ENCODE measurements at regions not wholly inside any gene's neighbourhood (a gene's known extent, or its start where the extent isn't known, plus 50 kb on each side); places are given as distances from the start of the nearest gene placed in this dataset.
A peak's percentile ranks its signal among the peaks of the same experiment; 100 is the strongest.

- Mint-ChIP-seq H3K27me3 (ENCODE audit: low read depth) (no peaks in the 10 kb centered on the region), H3K27ac (no peak overlapping the region), H3K9me3 (no peaks in the 10 kb centered on the region), H3K4me1 (no peaks in the 10 kb centered on the region), H3K36me3 (ENCODE audit: low read depth) (no peaks in the 10 kb centered on the region), H3K4me3 (no peak overlapping the region)
- no peak for TF ChIP-seq CTCF (IDR thresholded peaks at IDR 0.05; ENCODE audit: unreplicated experiment in 3 of 3)
Observed at GRCh38 chr1:199264283-199264682, 625.4 kb downstream of the PTPRC start.

- TF ChIP-seq CTCF (IDR thresholded peaks at IDR 0.05; ENCODE audit: unreplicated experiment in 3 of 3): no peak
- Mint-ChIP-seq H3K27ac (no peak overlapping the region), H3K9me3 (no peaks in the 10 kb centered on the region), H3K36me3 (ENCODE audit: low read depth) (no peaks in the 10 kb centered on the region), H3K4me1 (no peaks in the 10 kb centered on the region), H3K27me3 (ENCODE audit: low read depth) (peaks cover under 1% of the 10 kb centered on the region), H3K4me3 (no peak overlapping the region)
Observed at GRCh38 chr1:199264911-199265310, 626.1 kb downstream of the PTPRC start.

GRCh38 chr1:199265319-199265718, 626.5 kb downstream of the PTPRC start:
- no peak for TF ChIP-seq CTCF (IDR thresholded peaks at IDR 0.05; ENCODE audit: unreplicated experiment in 3 of 3)
- Mint-ChIP-seq H3K4me1 (no peaks in the 10 kb centered on the region), H3K4me3 (no peak overlapping the region), H3K36me3 (ENCODE audit: low read depth) (no peaks in the 10 kb centered on the region), H3K9me3 (no peaks in the 10 kb centered on the region), H3K27me3 (ENCODE audit: low read depth) (peaks cover 5% of the 10 kb centered on the region), H3K27ac (no peak overlapping the region)

GRCh38 chr1:199269241-199269640, 630.4 kb downstream of the PTPRC start:
- H3K27ac Mint-ChIP-seq: no peak overlapping the region
- peaks cover 21% of the 10 kb centered on the region for H3K4me1 Mint-ChIP-seq
- no peaks in the 10 kb centered on the region for H3K36me3 Mint-ChIP-seq (ENCODE audit: low read depth)
- H3K27me3 Mint-ChIP-seq (ENCODE audit: low read depth): peaks cover 7% of the 10 kb centered on the region
- H3K4me3 Mint-ChIP-seq: no peak overlapping the region
- no peaks in the 10 kb centered on the region for H3K9me3 Mint-ChIP-seq
- TF ChIP-seq CTCF (IDR thresholded peaks at IDR 0.05; ENCODE audit: unreplicated experiment in 3 of 3): no peak

- no peak for TF ChIP-seq CTCF (IDR thresholded peaks at IDR 0.05; ENCODE audit: unreplicated experiment in 3 of 3)
- H3K27ac Mint-ChIP-seq: peak overlapping the region in 2 of 3 experiments; percentile 32 to 43
- peaks cover 3% of the 10 kb centered on the region for H3K9me3 Mint-ChIP-seq
- peaks cover 7% of the 10 kb centered on the region for H3K27me3 Mint-ChIP-seq (ENCODE audit: low read depth)
- H3K36me3 Mint-ChIP-seq (ENCODE audit: low read depth): no peaks in the 10 kb centered on the region
- no peak overlapping the region for H3K4me3 Mint-ChIP-seq
- peaks cover 21% of the 10 kb centered on the region for H3K4me1 Mint-ChIP-seq
Observed at GRCh38 chr1:199272139-199272544, 633.3 kb downstream of the PTPRC start.

GRCh38 chr1:199272628-199273086, 633.8 kb downstream of the PTPRC start:
- peaks cover 4% of the 10 kb centered on the region for H3K9me3 Mint-ChIP-seq
- no peak overlapping the region for H3K4me3 Mint-ChIP-seq
- H3K36me3 Mint-ChIP-seq (ENCODE audit: low read depth): no peaks in the 10 kb centered on the region
- TF ChIP-seq CTCF (IDR thresholded peaks at IDR 0.05; ENCODE audit: unreplicated experiment in 3 of 3): no peak
- H3K27me3 Mint-ChIP-seq (ENCODE audit: low read depth): peaks cover 7% of the 10 kb centered on the region
- peaks cover 21% of the 10 kb centered on the region for H3K4me1 Mint-ChIP-seq
- peak overlapping the region in 2 of 3 experiments; percentile 43 to 50 for H3K27ac Mint-ChIP-seq
